OCI-LY3 (cell line): ENCODE measurements at regions not wholly inside any gene's neighbourhood (a gene's known extent, or its start where the extent isn't known, plus 50 kb on each side); places are given as distances from the start of the nearest gene placed in this dataset.
"Not testable (repeated sequence)": the region's sequence is repeated elsewhere in the genome, so short reads cannot be mapped to it uniquely, and the experiment has no call there.

Experiments
- H2AFZ ChIP-seq: fragments of 200-600, 300-600 bp; shearing (Covaris generic); 2 replicates; pipeline ENCODE4 v1.6.0; 2014; ENCODE audit warnings: antibody characterized with exemption, low read depth, low read length
- H3K27ac ChIP-seq: fragments of 200-600, 300-600 bp; sonication (generic); 2 replicates; pipeline ENCODE4 v1.5.1; 2014; ENCODE audit warnings: mild to moderate bottlenecking, low read length, moderate library complexity, mixed read lengths
- H3K27me3 ChIP-seq: fragments of 200-600, 300-600 bp; sonication (generic); 2 replicates; pipeline ENCODE4 v1.6.1; 2014; ENCODE audit warnings: low read depth, low read length, mixed read lengths
- H3K36me3 ChIP-seq: fragments of 200-600, 300-600 bp; sonication (generic); replicated peaks from 2 replicates; pipeline ENCODE3; 2014; ENCODE audit warnings: low read depth, low read length, mixed read lengths
- H3K4me1 ChIP-seq: fragments of 300-600, 200-600 bp; sonication (generic); 2 replicates; pipeline ENCODE4 v1.6.1; 2014; ENCODE audit warnings: low read length, mixed read lengths
- H3K4me2 ChIP-seq: fragments of 200-600, 300-600 bp; sonication (generic); 2 replicates; pipeline ENCODE4 v1.6.1; 2014; ENCODE audit warnings: low read length, mixed read lengths
- H3K4me3 ChIP-seq: fragments of 300-600, 200-600 bp; sonication (generic); 2 replicates; pipeline ENCODE4 v1.5.1; 2014; ENCODE audit warnings: antibody characterized with exemption, mild to moderate bottlenecking, low read length, moderate library complexity
- H3K79me2 ChIP-seq: fragments of 300-600, 200-600 bp; shearing (Covaris generic); 2 replicates; pipeline ENCODE4 v1.6.1; 2014; ENCODE audit warnings: mild to moderate bottlenecking, low read length, mixed read lengths
- H3K9ac ChIP-seq: fragments of 300-600, 200-600 bp; shearing (Covaris generic); 2 replicates; pipeline ENCODE4 v1.6.0; 2014; ENCODE audit warnings: mild to moderate bottlenecking, low read length, moderate library complexity
- H3K9me3 ChIP-seq: fragments of 200-600, 300-600 bp; shearing (Covaris generic); 2 replicates; pipeline ENCODE4 v1.6.1; 2014; ENCODE audit warnings: low read length, mixed read lengths; ENCODE audit not compliant: insufficient read depth
- H4K20me1 ChIP-seq: fragments of 200-600, 300-600 bp; sonication (generic); 2 replicates; pipeline ENCODE4 v1.6.1; 2016; ENCODE audit warnings: low read length, mixed read lengths; ENCODE audit not compliant: insufficient read depth
- CTCF ChIP-seq: fragments of 200-600, 300-600 bp; sonication (generic); IDR thresholded peaks from 2 replicates; pipeline ENCODE4 v1.5.1; 2014; ENCODE audit warnings: antibody characterized with exemption, low read length, low read depth
- EZH2phosphoT487 ChIP-seq: fragments of 200-600 bp; shearing (Covaris generic); IDR thresholded peaks from 2 replicates; pipeline ENCODE4 v1.6.1; 2018; ENCODE audit warnings: antibody characterized with exemption, mixed run types, low read depth

GRCh38 chr7:115292381-115292780 is 370.5 kb downstream of the MDFIC start:
- H3K36me3 ChIP-seq, result no peaks in the 10 kb centered on the region
- no peaks in the 10 kb centered on the region for H4K20me1 ChIP-seq
- H3K27me3 ChIP-seq, result no peaks in the 10 kb centered on the region
- no peak overlapping the region for H3K4me3 ChIP-seq
- H3K79me2 ChIP-seq, result no peaks in the 10 kb centered on the region
- H2AFZ ChIP-seq, result no peak overlapping the region
- H3K9ac ChIP-seq, result no peak overlapping the region
- H3K4me1 ChIP-seq, result peaks cover 8% of the 10 kb centered on the region; the same call in 1 of the 2 replicates
- H3K4me2 ChIP-seq, result no peak overlapping the region
- H3K27ac ChIP-seq, result no peak overlapping the region
- TF ChIP-seq EZH2phosphoT487, result no peak
- TF ChIP-seq CTCF, result no peak
- no peaks in the 10 kb centered on the region for H3K9me3 ChIP-seq

DNA sequence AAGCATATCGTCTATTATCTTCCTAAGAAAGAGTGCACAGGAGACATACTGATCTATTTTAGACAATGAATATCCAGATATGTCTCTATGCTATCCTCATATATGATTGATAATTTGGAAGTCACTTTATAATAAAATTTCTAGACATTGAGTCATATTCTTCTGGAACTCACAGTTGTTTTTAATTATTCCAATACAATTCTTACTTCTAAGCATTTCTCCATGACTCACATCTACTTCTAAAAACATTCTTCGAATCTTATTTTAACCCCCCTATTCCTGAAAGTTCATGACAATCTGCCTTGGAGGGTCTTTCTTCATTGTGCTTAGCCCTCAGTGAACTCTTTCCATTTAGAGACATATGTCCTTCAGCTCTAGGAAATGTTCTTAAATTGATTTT is 368.1 kb downstream of the MDFIC start:
- no peak overlapping the region for H2AFZ ChIP-seq
- H3K4me1 ChIP-seq, result peaks cover 9% of the 10 kb centered on the region; the same call in 1 of the 2 replicates
- H3K36me3 ChIP-seq, result no peaks in the 10 kb centered on the region
- H3K4me2 ChIP-seq, result no peak overlapping the region
- H3K4me3 ChIP-seq, result no peak overlapping the region
- H3K9me3 ChIP-seq, result no peaks in the 10 kb centered on the region
- H4K20me1 ChIP-seq, result no peaks in the 10 kb centered on the region
- no peak overlapping the region for H3K27ac ChIP-seq
- no peaks in the 10 kb centered on the region for H3K79me2 ChIP-seq
- no peaks in the 10 kb centered on the region for H3K27me3 ChIP-seq
- TF ChIP-seq EZH2phosphoT487, result no peak
- TF ChIP-seq CTCF, result no peak
- H3K9ac ChIP-seq, result no peak overlapping the region

GRCh38 chr7:115276791-115277190 is 354.9 kb downstream of the MDFIC start:
- Histone ChIP-seq H2AFZ (no peak overlapping the region), H3K9me3 (0 out of 2 replicates have a peak, but pooled peaks cover 7% of the 10 kb centered on the region), H3K4me2 (no peak overlapping the region), H3K27ac (no peak overlapping the region), H4K20me1 (no peaks in the 10 kb centered on the region), H3K4me3 (no peak overlapping the region), H3K27me3 (no peaks in the 10 kb centered on the region), H3K79me2 (no peaks in the 10 kb centered on the region), H3K4me1 (peaks cover 1% of the 10 kb centered on the region), H3K36me3 (peaks cover 3% of the 10 kb centered on the region), H3K9ac (no peak overlapping the region)
- TF ChIP-seq EZH2phosphoT487 (no peak), CTCF (no peak)

- H3K9ac ChIP-seq, result not testable (repeated sequence)
Measured at GRCh38 chr7:115273855-115274254, 352.0 kb downstream of the MDFIC start.

GRCh38 chr7:115273139-115273772 is 351.4 kb downstream of the MDFIC start:
- Histone ChIP-seq H4K20me1 (no peaks in the 10 kb centered on the region), H3K4me3 (no peak overlapping the region), H3K27ac (no peak overlapping the region), H3K4me2 (no peak overlapping the region), H3K9ac (no peak overlapping the region), H3K9me3 (0 out of 2 replicates have a peak, but pooled peaks cover 7% of the 10 kb centered on the region), H2AFZ (no peak overlapping the region), H3K27me3 (no peaks in the 10 kb centered on the region), H3K36me3 (peaks cover 3% of the 10 kb centered on the region), H3K79me2 (no peaks in the 10 kb centered on the region), H3K4me1 (peaks cover 8% of the 10 kb centered on the region)
- TF ChIP-seq EZH2phosphoT487 (no peak), CTCF (no peak)

More at GRCh38 chr7:115273855-115274254, 352.0 kb downstream of the MDFIC start:
- not testable (repeated sequence) for H3K9me3 ChIP-seq, H3K27ac ChIP-seq, H4K20me1 ChIP-seq, H3K4me1 ChIP-seq, H3K36me3 ChIP-seq, H3K4me3 ChIP-seq, H3K4me2 ChIP-seq, H3K79me2 ChIP-seq, H2AFZ ChIP-seq, H3K27me3 ChIP-seq
